ENCODE measurements at regions not wholly inside any gene's neighbourhood (a gene's known extent, or its start where the extent isn't known, plus 50 kb on each side); places are given as distances from the start of the nearest gene placed in this dataset.

DNA sequence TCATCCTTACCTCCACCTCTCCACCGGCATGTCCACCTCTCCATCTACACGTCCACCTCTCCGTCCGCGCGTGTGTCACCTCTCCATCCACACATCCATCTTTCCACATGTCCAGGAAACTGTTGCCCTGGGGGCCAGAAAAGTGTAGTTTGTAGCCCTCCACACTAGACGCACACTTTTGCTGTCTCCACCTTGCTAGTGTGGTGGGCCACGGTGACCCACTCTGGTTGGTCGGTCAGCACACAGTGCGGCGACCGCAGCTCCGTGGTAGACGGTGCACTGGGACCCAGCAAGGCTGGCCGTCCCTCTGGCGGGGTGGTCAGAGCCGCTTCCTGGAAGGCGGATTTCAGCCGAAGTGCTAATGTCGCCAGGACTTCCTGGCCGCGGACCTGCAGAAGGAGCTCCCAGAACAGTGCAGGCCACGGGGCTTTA, 268.6 kb downstream of the DLL1 start:
- intact Hi-C loops (cut with DNase I): no loop called here
- DNase-seq (ENCODE audit: extremely low spot score): no peak

DNA sequence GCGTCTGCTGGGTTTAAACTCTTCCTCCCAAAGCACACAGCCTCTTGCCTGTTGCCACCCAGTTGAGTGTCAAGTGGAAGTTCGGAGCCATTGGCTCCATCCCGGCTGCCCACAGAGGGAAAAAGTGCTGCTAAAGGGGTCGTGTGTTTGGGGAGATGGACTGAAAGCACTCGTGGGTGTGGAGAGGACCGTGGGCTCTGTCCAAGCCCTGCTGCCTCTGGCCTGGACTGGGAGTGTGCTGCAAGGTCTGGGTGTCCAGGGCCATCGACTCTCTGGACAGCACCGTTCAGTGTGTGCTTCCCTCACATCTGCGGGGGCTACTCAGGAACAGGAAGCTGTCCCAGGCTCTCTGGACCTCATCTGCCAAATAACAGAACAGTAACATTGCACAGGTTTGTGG, 269.3 kb downstream of the DLL1 start:
- Histone ChIP-seq H3K36me3 (no peaks in the 10 kb centered on the region), H3K27ac (replicated peaks in 1 of 4) (no peak overlapping the region), H3K27me3 (peaks cover 0 to 18% (median 0%) of the 10 kb centered on the region in 4 donors), H3K4me1 (peaks cover 10 to 17% (median 12%) of the 10 kb centered on the region in 4 donors), H3K4me3 (no peak overlapping the region), H3K9me3 (no peaks in the 10 kb centered on the region)
- intact Hi-C loops (cut with DNase I): no loop called here
- WGBS: 100% methylated on average over 2 of the region's 9 CpGs
- TF ChIP-seq, protein P1, sequence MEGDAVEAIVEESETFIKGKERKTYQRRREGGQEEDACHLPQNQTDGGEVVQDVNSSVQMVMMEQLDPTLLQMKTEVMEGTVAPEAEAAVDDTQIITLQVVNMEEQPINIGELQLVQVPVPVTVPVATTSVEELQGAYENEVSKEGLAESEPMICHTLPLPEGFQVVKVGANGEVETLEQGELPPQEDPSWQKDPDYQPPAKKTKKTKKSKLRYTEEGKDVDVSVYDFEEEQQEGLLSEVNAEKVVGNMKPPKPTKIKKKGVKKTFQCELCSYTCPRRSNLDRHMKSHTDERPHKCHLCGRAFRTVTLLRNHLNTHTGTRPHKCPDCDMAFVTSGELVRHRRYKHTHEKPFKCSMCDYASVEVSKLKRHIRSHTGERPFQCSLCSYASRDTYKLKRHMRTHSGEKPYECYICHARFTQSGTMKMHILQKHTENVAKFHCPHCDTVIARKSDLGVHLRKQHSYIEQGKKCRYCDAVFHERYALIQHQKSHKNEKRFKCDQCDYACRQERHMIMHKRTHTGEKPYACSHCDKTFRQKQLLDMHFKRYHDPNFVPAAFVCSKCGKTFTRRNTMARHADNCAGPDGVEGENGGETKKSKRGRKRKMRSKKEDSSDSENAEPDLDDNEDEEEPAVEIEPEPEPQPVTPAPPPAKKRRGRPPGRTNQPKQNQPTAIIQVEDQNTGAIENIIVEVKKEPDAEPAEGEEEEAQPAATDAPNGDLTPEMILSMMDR (IDR thresholded peaks at IDR 0.05): no peak
- TF ChIP-seq EP300 (IDR thresholded peaks at IDR 0.05) (no peak), POLR2AphosphoS5 (IDR thresholded peaks at IDR 0.05) (no peak), POLR2A (IDR thresholded peaks at IDR 0.05; ENCODE audit: low read depth) (no peak)
- no peak for DNase-seq (ENCODE audit: extremely low spot score)

More for the DNA sequence above, 268.6 kb downstream of the DLL1 start:
- H3K9me3 ChIP-seq: no peaks in the 10 kb centered on the region
- H3K27me3 ChIP-seq: peaks cover 0 to 18% (median 0%) of the 10 kb centered on the region in 4 donors
- peaks cover 10 to 17% (median 15%) of the 10 kb centered on the region in 4 donors for H3K4me1 ChIP-seq
- TF ChIP-seq EP300 (IDR thresholded peaks at IDR 0.05) (no peak), POLR2AphosphoS5 (IDR thresholded peaks at IDR 0.05) (no peak), POLR2A (IDR thresholded peaks at IDR 0.05; ENCODE audit: low read depth) (no peak)
- TF ChIP-seq, protein P1 (IDR thresholded peaks at IDR 0.05): no peak
- H3K36me3 ChIP-seq: no peaks in the 10 kb centered on the region
- over 99% methylated on average over 20 of the region's 23 CpGs for WGBS
- H3K4me3 ChIP-seq: no peak overlapping the region
- no peak overlapping the region for H3K27ac ChIP-seq (replicated peaks in 1 of 4)

DNA sequence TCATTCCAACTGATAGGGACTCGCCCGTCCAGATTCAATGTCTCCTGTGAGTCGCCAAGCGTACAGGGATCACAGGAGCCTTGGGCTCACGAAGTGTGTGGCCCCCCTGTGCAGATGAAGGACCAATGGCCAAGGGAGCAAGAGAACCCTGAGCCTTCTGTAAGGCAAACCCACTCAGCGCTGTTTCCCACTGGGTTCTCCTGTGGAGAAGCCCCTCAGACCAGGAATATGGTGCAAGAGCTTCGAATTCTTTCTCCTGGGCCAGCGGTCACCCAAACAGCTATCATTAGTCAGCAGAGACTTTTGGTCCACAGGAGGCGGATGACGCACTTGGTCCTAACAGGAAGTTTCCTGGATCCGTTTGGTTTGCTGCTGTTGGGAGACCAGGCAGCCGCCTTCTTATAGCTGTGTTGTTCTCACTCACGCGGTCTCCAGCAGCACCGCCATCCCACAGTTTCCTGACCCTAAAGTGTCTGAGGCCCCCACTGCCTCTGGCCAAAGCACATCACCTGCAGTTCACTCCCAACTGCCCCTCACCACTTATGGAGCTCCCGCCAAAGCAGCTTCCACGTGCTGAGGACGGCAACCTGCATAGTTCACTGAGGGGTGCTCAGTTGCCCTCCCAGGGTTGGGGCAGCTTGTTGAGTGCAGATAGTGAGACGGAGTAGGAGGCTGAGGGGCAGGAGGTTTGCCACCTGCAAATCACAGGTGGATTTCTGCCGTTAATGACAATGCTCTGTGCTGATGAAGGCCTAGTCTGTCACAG, 268.6 kb downstream of the ERMARD start:
- peaks cover 10 to 13% (median 12%) of the 10 kb centered on the region in 4 donors for H3K4me1 ChIP-seq
- H3K27me3 ChIP-seq: peaks cover 0 to 18% (median 0%) of the 10 kb centered on the region in 4 donors
- H3K27ac ChIP-seq (replicated peaks in 1 of 4): peak overlapping the region in 1 of 4 donors; percentile 57
- H3K4me3 ChIP-seq: no peak overlapping the region
- intact Hi-C loops (cut with DNase I): no loop called here
- H3K9me3 ChIP-seq: no peaks in the 10 kb centered on the region
- no peaks in the 10 kb centered on the region for H3K36me3 ChIP-seq
- WGBS: 95% methylated on average over 20 of the region's 20 CpGs
- TF ChIP-seq POLR2AphosphoS5 (IDR thresholded peaks at IDR 0.05) (no peak), EP300 (IDR thresholded peaks at IDR 0.05) (no peak), POLR2A (IDR thresholded peaks at IDR 0.05; ENCODE audit: low read depth) (no peak)
- TF ChIP-seq, protein P1 (IDR thresholded peaks at IDR 0.05): no peak
- DNase-seq (ENCODE audit: extremely low spot score): no peak

GRCh38 chr6:170018936-170019817, 267.8 kb downstream of the ERMARD start:
- Histone ChIP-seq H3K4me3 (no peak overlapping the region), H3K36me3 (no peaks in the 10 kb centered on the region), H3K27me3 (peaks cover 0 to 18% (median 0%) of the 10 kb centered on the region in 4 donors), H3K4me1 (peaks cover 7 to 13% (median 10%) of the 10 kb centered on the region in 4 donors), H3K9me3 (no peaks in the 10 kb centered on the region), H3K27ac (replicated peaks in 1 of 4) (peak overlapping the region in 1 of 4 donors; percentile 57)
- DNase-seq (ENCODE audit: extremely low spot score): no peak
- 79% methylated on average over 19 of the region's 19 CpGs for WGBS
- intact Hi-C loops (cut with DNase I): no loop called here
- TF ChIP-seq, protein P1 (IDR thresholded peaks at IDR 0.05): no peak
- no peak for TF ChIP-seq POLR2AphosphoS5 (IDR thresholded peaks at IDR 0.05)

Data from esophagus muscularis mucosa (tissue), 4 donors.